ENCODE measurements at regions not wholly inside any gene's neighbourhood (a gene's known extent, or its start where the extent isn't known, plus 50 kb on each side); places are given as distances from the start of the nearest gene placed in this dataset.

DNA sequence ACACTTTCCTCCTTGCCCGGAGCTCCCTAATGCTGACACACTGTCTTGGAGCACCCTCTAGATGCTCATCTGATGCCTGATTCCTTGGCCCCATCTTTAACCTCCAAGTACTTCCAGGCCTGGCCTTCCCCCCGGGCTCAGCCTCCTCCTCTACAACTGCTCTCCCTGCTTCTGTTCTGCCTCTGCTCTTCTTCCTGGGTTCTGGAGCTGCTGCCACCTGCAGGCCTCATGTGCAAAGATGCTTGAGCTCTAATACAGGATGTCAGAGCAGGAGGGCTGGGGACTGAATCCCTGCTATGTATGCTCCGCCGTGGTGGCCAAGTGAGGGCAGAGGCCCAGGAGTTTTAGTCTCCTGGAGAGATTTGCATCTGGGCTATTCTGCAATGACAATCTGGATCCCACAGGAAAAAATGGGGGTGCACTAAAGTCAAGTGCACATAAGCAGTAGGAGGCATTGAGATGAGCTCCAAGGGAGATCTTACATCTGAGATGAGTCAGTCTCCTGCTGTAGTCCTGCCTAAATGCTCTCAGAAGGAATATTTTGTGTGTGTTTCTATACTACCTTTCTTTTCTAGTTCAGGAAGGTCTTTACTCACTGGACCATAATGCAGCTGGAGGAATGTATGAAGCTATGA, 296.3 kb downstream of the UACA start:
- DNase-seq (ENCODE audit: low spot score): no peak
- TF ChIP-seq, protein P1, sequence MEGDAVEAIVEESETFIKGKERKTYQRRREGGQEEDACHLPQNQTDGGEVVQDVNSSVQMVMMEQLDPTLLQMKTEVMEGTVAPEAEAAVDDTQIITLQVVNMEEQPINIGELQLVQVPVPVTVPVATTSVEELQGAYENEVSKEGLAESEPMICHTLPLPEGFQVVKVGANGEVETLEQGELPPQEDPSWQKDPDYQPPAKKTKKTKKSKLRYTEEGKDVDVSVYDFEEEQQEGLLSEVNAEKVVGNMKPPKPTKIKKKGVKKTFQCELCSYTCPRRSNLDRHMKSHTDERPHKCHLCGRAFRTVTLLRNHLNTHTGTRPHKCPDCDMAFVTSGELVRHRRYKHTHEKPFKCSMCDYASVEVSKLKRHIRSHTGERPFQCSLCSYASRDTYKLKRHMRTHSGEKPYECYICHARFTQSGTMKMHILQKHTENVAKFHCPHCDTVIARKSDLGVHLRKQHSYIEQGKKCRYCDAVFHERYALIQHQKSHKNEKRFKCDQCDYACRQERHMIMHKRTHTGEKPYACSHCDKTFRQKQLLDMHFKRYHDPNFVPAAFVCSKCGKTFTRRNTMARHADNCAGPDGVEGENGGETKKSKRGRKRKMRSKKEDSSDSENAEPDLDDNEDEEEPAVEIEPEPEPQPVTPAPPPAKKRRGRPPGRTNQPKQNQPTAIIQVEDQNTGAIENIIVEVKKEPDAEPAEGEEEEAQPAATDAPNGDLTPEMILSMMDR (IDR thresholded peaks at IDR 0.05): no peak
- no peak for ATAC-seq (ENCODE audit: low FRiP score)

DNA sequence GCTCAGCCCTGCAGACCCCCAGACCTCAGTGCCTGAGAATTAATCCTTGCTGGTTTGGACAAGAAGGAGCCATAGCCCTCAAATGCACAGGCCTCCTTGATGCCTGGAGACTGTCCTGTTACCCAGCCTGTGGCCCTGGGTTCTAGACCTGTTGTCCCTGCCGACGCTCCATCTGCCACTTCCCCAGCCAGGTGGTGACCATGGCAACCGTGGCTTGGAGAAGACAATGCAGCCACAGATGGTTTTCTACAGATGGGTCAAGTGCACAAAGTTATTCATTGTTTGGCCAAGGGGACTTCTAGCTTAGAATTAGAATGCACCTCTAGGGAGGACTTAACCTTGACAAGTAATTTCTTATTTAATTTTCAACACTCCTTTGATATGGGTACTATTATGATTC, 297.1 kb downstream of the UACA start:
- TF ChIP-seq, protein P1 (IDR thresholded peaks at IDR 0.05): no peak
- ATAC-seq (ENCODE audit: low FRiP score) (no peak), DNase-seq (ENCODE audit: low spot score) (no peak)

DNA sequence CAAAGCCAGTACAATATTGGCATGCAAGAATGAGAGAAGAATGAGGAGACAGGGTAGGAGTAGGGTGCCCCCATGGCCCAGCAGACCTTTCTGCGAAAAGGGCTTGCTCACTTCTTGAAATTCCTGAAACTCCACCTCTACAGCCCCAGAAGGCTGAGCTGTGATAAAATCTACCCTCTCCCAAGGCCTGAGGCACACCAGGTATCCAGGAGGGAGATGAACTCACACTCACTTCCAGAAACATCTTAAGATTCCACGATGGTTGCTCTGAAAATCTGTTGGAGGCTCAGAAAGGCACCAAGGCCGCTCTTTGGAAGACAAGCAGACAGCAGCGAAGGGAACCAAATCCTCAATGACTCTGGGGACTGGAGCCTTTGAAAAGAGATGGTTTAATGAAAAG, 297.5 kb downstream of the UACA start:
- ATAC-seq (ENCODE audit: low FRiP score): no peak
- DNase-seq (ENCODE audit: low spot score): no peak
- TF ChIP-seq, protein P1 (IDR thresholded peaks at IDR 0.05): no peak

DNA sequence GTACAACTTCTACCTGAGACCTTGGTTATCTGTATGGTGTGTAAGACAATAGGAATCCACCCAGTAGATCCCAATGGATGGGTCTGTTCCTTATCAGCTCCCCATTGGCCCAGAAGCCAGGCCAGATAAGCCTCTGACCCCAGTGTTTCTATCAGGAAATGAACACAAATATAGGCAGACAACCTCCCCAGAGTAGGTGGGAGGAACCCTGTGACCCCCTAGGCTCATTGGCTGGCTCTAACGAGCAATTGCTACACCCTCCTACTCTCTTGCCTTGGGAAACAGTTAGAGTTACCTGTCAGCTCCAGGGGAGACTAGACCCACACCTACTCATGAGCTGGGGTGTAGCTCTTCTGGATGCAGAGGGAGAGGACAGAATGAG, 299.9 kb downstream of the UACA start:
- TF ChIP-seq, protein P1 (IDR thresholded peaks at IDR 0.05): no peak
- no peak for ATAC-seq (ENCODE audit: low FRiP score)
- DNase-seq (ENCODE audit: low spot score): no peak

DNA sequence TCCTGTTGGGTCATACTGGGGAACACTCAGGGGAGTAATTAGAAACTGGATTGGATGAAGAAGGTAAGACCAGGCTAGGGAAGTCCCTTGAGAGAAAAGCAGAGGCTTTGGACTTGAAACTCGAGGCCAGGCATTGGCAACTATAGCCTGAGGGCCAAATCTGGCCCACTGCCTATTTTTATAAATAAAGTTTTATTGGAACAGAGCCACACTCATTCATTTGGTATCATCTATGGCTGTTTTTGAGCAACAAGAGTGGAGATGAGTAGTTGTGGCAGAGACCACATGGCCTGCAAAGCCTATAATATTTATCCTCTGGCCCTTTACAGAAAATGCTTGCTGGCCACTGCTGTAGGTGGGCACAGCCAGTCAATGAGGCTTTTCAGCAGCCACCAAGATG, 301.4 kb downstream of the UACA start:
- ATAC-seq (ENCODE audit: low FRiP score): no peak
- TF ChIP-seq, protein P1 (IDR thresholded peaks at IDR 0.05): no peak

DNA sequence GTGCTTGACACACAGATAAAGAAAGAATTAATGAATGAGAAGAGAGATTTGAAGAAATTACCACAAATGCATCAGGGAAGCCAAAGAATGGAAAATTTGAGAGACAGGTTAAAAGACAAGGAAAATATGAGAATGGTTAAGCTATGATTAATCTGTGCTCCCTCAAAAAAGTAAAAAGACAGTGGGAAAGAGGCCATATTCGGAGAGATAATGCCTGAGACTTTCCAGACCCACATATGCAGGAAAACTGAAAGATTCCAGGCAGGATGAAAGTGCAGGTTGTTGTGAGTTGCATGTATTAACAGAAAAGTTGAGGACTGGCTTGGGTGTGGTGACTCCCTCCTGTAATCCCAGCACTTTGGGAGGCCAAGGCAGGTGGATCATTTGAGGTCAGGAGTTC, 302.3 kb downstream of the UACA start:
- ATAC-seq (ENCODE audit: low FRiP score) (no peak), DNase-seq (ENCODE audit: low spot score) (no peak)
- TF ChIP-seq, protein P1 (IDR thresholded peaks at IDR 0.05): no peak

More for the DNA sequence above, 301.4 kb downstream of the UACA start:
- no peak for DNase-seq (ENCODE audit: low spot score)

DNA sequence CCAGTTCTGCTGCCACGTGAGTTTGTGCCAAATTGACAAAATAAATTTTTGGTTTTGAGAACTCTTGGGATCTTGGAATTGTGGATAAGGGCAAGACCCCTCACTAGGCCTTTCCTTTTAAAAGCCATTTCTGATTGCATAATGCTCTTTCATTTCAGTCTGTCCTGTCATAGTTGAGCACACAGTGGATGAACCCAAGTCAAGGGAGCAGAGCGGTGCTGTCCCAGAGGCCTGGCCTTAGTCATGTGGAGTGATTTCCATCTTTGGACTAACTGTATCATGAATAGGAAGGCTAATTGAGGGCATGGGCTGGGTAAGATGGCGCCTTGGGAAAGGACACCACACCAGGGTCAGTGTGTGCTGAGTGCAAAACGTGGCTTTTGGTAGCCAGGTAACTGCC, 304.0 kb downstream of the UACA start:
- TF ChIP-seq, protein P1 (IDR thresholded peaks at IDR 0.05): no peak
- DNase-seq (ENCODE audit: low spot score) (no peak), ATAC-seq (ENCODE audit: low FRiP score) (no peak)
